ENCODE measurements at regions not wholly inside any gene's neighbourhood (a gene's known extent, or its start where the extent isn't known, plus 50 kb on each side); places are given as distances from the start of the nearest gene placed in this dataset.
"Not testable (repeated sequence)": the region's sequence is repeated elsewhere in the genome, so short reads cannot be mapped to it uniquely, and the experiment has no call there.

DNA sequence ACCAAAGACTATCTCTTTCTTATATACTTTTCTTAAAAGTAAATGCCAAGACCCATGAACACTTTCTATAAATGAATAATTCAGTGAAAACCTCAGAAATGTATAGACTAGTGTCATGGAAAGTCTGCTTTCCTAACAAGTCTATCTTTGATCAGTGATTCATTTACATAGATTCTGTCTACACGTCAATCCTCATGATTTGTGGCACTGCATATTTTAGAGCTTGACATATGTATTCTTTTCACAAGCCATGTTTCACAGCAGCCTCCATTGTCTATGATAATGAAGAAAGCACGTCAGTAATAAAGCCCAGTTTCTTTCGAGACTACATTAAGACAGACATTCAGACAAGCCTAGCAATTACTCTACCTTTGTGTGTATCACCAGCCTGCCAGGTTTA, 486.6 kb downstream of the IRS1 start:
- ATAC-seq, result peak in 1 of 2 donors; percentile 17

DNA sequence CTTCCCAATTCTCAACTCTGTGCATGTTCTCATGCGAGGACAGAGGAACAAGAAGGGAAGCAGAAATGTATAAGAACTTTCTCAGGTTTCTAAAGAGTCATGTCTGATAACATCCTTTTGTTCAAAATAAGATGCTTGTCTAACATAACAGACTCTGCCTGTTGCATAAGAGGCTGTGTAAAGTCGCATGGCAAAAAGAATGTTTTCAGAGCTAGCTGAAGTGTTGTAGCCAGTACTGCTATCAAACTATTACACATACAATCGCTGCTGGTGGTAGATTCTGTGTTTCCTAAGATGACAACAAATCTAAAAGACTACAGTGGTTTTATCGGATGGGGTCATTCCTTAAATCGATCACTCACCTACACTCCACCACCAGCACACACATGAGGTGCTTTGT, 487.5 kb downstream of the IRS1 start:
- no peak for ATAC-seq

DNA sequence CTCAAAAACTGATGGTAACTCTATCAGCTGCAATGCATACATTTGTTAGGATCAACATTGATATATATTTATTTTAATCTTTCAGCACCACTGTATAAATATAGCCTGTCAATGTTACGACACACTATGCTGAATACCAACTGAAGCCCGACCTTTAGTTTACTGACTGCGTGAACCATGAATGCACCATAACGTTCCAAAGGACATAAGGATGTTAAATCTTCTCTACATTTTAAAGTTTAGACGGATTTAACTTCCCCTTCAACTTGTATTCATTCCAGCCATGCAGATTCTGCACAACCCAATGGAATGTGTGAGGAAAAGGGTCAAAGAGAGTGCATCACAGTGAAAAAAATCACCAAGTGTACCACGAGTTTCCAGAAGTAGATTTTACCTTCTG, 489.5 kb downstream of the IRS1 start:
- no peak for ATAC-seq

DNA sequence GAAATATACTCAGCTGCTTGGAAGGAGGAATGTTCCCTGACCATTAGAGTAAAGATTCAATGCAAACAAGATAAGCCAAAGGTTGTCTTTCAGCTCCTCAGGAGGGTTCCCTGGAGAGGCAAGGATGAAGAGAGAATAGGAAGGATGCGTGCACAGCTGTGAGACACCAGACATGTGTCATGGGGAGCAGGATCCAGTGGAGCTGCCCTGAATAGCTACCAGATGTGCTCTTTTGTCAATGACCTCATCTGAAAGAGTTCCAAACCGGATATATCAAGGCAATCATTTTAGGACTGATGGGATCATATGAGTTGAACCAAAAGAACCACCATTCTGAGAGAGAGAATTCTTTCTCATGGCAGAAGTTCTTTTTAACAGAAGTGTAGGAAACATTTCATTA, 490.6 kb downstream of the IRS1 start:
- no peak for ATAC-seq

DNA sequence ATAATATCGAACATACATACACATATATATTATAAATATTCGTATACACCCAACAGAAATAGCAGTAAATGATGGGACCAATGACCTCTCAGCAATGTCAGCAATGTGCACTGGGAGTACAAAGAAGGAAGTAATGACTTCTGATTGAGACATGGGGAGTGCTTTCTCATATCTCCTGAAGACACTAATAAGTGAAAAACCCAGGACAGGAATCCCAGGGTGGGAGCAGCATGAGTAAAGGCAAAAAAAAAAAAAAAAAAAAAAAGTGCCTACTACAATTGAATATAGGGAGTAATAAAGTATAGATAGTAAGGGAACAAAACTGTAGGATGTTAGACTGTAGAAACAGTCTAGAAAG, 491.3 kb downstream of the IRS1 start:
- ATAC-seq, result no peak

DNA sequence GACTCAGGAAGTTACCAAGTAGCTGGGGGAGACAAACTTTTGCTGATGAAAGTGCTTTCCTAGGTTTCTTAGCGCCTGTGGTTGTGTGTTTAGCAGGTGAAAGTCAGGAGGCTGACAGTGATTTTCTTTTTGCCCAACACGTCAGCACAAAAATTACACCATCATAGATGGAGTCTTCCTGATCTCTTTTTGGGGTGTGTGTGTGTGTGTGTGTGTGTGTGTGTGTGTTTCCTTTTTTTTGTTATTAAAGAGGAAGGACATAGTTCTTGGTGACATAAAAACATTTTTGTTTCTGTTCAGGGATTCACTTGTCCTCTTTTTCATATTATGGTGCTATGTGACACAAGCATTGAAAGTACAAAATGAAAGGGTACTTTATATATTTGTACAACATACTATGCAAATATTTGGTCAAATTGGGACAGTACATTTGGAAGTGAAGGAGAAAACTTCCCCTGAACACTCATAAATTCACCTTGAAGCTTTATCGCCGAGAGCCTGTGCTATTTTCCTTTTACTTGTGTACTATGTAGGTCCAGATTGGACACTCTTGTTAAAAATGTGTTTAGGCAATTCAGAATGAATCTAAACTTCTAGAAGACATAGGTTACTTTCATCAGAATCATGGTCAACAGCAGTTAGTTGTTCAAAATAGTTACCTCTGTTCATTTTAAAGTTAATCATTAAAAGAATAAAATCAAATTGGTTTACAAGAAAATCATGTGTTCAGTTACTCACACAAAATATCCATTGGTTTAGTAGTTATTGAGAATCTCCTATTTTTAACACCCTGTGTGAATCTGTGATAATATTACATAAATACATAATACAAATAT, 491.9 kb downstream of the IRS1 start:
- no peak for ATAC-seq

DNA sequence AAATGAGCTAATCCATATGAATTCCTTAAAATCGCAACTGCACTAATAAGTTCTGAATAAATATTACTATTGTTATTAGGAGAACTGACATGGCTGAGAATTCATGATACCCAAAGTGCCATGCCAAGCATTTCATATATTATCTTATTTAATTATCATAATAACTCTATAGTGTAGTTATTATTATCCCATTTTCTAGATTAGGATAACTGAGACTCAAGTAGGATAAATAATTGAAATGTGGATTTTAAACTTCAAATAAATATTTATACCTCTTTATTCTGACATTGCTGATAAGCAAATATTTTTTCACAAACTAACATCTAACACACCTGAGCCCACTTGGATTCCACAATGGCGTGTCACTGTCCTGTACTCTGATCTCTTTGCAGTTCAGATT, 492.7 kb downstream of the IRS1 start:
- ATAC-seq, result no peak

DNA sequence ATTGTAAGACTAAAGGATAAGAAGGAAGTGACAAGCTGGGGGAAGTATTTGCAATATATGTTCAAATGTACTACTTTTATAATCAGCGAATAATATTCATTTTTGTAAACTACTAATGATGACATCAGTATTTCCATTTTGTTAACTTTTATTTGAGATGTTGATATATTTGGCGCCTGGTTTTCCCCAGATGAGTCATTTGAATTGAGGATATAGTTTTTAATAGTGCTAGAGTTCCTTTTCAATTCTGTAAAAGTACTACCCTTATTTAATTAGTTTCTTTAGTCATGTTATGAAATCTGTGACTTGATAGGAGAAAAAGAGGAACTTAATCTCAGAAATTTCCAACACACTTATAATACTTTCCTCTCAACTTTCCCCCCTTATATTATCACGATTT, 495.3 kb downstream of the IRS1 start:
- no peak for ATAC-seq

DNA sequence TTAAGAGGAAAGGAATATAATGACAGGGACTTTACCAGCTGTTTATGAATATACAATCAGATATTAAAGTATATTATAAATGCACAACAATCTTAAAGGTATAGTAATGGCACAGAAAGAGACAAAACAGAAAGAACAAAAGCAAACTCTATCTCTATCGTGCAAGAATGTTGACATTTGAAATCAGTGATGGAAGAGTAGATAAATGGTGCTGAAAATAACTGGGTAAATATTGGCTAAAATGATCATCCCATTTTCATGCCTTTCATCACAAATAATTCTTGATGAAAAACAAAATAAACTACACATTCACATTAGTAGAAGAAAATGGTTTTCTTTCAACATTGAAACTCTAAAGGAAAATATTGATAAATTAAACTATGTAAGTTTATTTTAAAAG, 495.9 kb downstream of the IRS1 start:
- no peak for ATAC-seq

DNA sequence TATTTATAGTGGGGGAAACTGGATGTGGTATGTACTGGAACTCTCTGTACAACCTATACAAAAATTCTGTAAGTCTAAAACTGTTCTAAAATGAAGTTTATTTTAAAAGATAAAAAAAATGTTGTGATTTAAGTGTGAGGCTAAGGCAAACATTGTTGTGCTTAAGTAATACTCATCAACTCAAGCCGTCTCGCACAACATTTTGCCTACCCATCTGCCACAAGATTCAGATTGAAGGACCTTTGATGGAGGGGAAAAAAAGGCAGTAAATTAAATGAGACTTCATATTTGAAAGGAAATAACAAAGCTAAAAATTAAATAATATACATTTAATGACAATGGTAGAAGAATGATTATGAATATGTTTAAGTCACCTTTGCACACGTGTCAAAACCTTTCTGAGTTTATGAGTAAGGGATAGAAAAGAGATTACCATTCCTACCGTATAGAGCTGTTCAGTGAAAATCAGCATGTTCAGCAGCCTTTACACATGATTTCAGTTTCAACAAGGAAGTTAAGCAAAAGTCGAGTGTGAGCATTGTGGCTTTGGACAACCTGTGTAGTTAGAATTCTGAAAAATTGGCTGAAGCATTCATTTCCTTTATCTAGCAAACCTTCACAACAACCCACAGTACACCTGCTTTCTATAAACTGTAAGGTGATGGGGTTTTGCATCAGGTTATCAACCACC, 499.3 kb downstream of the IRS1 start:
- ATAC-seq, result no peak

DNA sequence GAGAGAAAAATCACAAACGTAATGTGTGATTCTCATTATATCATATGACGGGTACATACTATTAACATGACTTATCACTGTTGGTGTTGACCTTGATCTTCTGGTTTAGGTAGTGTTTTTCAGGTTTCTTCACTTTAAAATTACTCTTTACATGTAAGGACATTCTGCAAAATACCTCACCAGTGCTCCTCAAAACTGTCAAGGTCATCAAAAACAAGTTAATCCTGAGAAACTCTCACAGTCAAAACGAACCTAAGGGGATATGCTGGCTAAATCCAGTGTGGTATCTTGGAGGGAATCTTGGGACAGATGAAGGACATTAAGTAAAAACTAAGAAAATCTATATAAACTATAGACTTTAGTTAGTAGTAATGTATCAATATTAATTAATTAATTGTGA, 499.8 kb downstream of the IRS1 start:
- ATAC-seq, result no peak

DNA sequence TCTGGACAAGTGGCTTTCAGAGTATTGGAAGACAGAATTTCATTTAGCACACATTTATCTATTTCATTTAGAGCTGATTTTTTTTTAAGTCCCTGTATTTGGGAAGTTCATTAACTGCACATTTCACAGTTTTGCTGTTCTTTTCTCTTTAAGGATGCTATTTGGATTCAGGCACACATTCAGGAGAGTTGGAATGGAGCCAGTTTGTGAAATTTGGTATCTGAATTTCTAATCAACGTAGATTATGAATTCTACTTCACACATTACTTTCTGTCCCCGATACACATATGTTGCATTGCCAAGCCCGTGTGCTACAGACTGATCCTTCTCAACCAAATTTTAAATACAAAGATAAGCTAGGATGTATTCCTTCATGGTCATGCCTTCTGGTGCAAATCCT, 503.9 kb downstream of the IRS1 start:
- no peak for ATAC-seq

DNA sequence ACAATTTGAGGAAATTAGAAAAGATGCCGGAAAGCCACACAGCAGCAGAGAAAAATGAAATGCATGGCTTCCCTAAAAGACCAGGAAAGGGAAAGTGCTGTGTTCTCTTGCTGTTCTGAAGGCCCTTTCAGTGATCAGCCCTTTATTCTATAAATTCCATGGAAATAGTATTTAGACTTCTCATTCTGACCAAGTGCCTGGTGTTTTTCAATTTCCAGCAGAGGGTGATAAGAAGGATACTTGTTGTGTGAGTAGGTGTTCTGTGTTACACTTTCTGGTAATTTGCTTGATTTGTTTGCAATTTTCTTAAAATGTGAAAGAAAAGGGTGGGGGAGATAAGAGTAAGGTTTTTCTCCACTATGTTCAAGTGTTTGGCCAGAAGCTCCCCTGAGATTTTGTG, 504.5 kb downstream of the IRS1 start:
- ATAC-seq, result no peak

DNA sequence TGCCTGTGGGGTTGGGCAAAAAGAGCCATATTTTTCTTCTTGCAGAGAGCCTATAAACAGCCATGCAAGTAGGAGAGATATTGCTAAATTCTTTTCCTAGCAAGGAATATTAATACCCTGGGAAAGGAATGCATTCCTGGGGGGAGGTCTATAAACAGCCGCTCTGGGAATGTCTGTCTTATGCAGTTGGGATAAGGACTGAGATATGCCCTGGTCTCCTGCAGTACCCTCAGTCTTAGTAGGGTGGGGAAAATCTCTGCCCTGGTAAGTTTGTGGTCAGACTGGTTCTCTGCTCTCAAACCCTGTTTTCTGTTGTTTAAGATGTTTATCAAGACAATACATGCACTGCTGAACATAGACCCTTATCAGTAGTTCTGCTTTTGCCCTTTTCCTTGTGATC, 508.3 kb downstream of the IRS1 start:
- ATAC-seq, result not testable (repeated sequence)

DNA sequence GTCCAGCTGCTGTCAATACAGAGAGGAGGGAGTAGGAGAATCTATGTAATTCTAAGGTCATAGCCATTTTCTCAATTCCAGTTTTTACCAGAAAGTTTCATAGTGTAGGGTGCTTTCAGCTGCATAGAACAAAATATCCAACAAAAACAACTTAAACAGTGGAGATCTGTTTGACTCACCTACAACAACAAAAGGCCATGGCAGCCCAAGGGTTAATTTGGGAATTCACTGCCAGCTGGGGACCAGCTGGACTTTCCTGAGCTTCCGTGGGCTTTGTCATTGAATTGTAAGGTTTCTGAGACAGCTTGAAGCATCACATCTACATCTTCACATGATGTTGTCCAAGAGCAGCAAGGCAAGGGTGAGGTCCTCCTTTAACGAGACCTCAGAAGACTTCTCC, 512.7 kb downstream of the IRS1 start:
- ATAC-seq, result no peak

DNA sequence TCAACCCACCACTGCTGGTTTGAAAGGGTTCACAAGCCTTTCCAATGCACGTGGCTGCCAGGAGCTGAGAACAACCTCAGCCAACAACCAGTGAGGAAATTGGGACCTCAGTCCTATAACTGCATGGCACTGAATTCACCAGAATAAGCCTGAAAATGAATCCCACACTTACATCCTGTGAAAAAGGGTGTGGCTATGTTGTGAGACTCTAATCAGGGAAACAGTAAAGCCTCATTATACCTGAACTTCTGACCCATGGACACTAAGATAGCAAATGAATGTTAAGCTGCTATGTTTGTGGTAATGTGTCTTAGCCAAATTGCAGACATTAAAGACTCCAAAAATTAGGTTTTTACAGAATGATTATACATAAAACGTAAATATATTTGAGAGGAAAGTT, 515.8 kb downstream of the IRS1 start:
- no peak for ATAC-seq

DNA sequence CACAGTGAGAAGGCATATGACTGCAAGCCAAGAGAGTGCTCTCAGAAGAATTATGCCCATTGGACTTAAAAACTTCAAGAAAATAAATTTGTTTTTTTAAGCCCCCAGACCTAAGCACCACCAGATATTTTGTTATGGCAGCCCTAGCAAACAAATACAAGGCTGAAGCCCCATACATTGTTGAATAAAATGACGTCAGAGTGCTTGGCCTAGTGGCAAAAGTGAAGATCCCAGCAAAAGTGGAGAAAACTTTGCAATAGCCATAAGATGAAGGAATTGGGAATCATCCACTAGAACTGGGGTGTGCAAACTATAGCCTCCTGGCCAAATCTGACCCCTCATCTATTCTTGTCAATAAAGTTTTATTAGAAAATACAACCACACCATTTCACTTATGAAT, 517.5 kb downstream of the IRS1 start:
- ATAC-seq, result no peak

DNA sequence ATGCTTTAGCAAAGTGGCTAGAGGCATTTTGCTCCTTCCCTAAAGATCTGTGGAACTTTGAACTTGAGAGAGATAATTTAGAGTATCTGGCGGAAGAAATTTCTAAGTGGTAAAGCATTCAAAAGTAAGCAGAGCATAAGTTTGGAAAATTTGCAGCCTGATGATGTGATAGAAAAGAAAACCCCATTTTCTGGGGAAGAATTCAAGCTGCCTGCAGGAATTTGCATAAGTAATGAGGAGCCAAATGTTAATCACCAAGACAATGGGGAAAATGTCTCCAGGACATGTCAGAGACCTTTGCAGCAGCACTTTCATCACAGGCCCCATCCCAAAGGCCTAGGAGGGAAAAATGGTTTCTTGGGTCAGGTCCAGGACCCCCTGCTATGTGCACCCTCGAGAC, 519.5 kb downstream of the IRS1 start:
- not testable (repeated sequence) for ATAC-seq

DNA sequence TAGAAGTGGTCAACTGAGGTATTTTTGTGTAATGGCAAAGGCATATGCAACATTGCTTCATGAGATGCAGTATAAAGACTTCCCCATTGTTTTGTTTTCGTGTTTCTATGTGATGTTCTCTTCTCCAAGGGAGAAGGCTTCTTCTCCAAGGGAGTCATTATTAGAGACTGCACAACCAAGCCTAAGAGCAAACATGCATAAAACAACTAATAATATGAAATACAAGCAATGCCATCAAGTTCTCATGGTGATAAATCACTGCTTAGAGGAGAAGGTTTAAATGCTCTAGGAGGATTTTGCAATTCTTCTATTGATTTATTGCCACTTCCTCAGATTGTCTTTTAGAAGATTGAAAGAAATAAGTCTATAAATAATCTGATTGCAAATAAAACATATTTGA, 524.4 kb downstream of the IRS1 start:
- no peak for ATAC-seq

DNA sequence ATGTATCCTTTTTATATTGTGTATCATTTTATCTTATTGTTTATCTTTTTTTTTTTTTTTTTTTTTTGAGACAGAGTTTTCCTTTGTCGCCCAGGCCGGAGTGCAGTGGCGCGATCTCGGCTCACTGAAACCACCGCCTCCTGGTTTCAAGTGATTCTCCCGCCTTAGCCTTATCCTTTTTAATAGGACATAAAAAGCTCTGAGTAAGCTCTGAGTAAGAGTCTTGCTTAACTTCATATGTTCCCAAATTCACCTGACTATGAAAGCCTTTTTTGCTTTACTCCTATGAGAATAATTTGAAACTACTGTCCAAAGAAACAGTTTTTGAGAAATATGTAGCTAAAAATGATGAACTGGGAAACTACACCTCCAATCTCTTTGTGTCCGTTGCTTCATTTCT, 525.5 kb downstream of the IRS1 start:
- no peak for ATAC-seq

DNA sequence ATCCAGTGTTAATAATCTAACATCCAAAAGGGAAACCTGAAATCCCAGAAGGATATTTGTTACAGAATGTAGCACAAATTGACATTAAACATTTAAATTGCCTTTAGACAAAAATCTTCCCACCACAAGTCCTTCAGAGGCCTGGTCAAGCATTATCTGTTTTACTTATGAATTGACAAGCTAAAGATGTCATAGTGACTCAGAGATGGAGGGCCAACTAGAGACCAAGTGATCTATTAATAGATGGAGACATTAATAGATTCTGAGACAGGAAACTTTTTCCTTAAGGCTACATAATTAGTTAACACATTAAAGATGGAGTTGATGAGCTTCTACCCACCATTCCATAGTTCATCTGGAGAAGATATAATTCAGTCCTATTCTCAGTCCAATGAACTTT, 526.2 kb downstream of the IRS1 start:
- no peak for ATAC-seq

DNA sequence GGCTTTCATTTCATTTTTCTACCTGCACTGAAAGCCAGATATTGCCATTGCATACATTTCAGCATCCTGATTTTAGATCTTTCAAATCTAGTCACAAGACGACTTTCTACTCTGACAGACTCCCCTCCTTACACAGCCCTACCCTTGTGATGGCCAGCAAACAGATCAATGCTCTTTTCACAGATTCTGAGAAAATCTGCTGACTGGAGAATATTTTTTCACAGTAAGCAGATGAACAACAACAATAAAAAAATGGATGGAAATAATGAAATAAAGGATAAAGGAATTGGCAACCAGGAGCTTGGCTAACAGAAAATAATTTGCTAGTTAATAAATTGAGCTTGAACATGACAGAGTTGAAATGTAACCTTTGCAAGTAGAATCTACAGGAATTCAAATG, 527.2 kb downstream of the IRS1 start:
- no peak for ATAC-seq

DNA sequence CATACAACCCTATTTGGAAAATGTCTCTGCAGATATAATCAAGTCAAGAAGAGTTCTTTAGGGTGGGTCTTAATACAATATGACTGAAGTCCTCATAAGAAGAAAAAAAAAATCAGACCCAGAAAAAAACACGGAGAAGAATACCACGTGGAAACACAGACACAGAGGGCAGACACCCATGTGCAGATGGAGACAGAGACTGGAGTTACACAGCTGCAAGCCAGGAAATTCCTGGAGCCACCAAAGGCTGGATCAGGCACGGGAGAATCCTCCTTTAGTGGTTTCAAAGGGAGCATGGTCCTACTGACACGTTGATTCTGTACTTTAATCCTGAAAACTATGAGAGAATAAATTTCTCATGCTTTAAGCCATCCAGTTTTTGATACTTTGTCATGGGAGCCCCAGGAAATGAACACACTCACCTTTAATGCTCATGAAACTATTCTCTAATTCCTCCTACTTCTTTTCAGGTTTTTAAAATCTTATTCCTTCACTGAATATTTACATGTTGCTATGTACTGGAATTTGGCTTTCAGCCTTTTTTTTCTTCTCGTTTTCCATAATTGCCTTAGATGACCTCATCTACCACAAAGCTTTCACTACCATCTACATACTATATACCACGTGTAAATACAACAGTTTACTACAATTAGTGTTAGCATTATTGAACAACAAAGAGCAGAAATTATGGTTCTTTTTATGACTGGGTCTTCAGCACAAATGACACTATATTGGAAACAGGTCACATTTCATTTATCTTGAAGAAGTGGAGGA, 529.1 kb downstream of the IRS1 start:
- ATAC-seq, result no peak
